ENCODE measurements at regions not wholly inside any gene's neighbourhood (a gene's known extent, or its start where the extent isn't known, plus 50 kb on each side); places are given as distances from the start of the nearest gene placed in this dataset.

GRCh38 chr12:115377230-115377629 is 693.3 kb upstream of the TBX3 start:
- peaks cover 6% of the 10 kb centered on the region for H3F3A ChIP-seq (replicated peaks; ENCODE audit: insufficient read depth)
- no peaks in the 10 kb centered on the region for H3K9me2 ChIP-seq
- no peaks in the 10 kb centered on the region for H3K36me3 ChIP-seq (replicated peaks in 1 of 2; ENCODE audit: control insufficient read depth in 1 of 2, insufficient read depth in 2 of 2, low read length in 1 of 2)
- no peak overlapping the region for H3K4me3 ChIP-seq (ENCODE audit: low read depth in 2 of 2, low read length in 1 of 2)
- H3K4me2 ChIP-seq: no peak overlapping the region
- WGBS (ENCODE audit: low lambda C conversion rate): 92% methylated on average over 8 of the region's 8 CpGs
- H2AFZ ChIP-seq (ENCODE audit: low read depth): no peak overlapping the region
- no peak for DNase-seq
- no peaks in the 10 kb centered on the region for H3K9me3 ChIP-seq
- ChIA-PET CTCF (interaction anchor here (0.8 kb wide), 1 partner anchor 693 kb away, joined by 3 read pairs; the partner anchor contains the start of gene TBX3), POLR2A (no interaction called here)
- H3K27me3 ChIP-seq (ENCODE audit: insufficient read depth): no peaks in the 10 kb centered on the region
- peaks cover 5 to 14% of the 10 kb centered on the region in 2 experiments for H3K4me1 ChIP-seq (ENCODE audit: control insufficient read depth in 1 of 2, insufficient read depth in 2 of 2, low read depth in 1 of 2, low read length in 1 of 2)
- H3K79me2 ChIP-seq (ENCODE audit: insufficient read depth): no peaks in the 10 kb centered on the region
- H3K9ac ChIP-seq: no peak overlapping the region
- TF ChIP-seq CTCF (IDR thresholded peaks at IDR 0.05) (no peak), YY1 (IDR thresholded peaks at IDR 0.05; ENCODE audit: low read depth) (no peak), EZH2phosphoT487 (IDR thresholded peaks at IDR 0.05; ENCODE audit: borderline replicate concordance, low read depth) (no peak), GABPA (IDR thresholded peaks at IDR 0.05; ENCODE audit: low read depth) (no peak), ZBTB33 (IDR thresholded peaks at IDR 0.05; ENCODE audit: borderline replicate concordance, low read depth) (no peak), RCOR1 (IDR thresholded peaks at IDR 0.05; ENCODE audit: low read length) (no peak), MXI1 (IDR thresholded peaks at IDR 0.05; ENCODE audit: low read depth, low read length) (no peak), FOXJ3 (CRISPR knock-in tag; IDR thresholded peaks at IDR 0.05) (no peak), TAF1 (IDR thresholded peaks at IDR 0.05; ENCODE audit: borderline replicate concordance, low read depth, low read length) (no peak), ELF1 (IDR thresholded peaks at IDR 0.05) (no peak), RAD21 (IDR thresholded peaks at IDR 0.05; ENCODE audit: low read length) (no peak), CHD2 (IDR thresholded peaks at IDR 0.05; ENCODE audit: low read length, partially characterized antibody) (no peak), RFX5 (IDR thresholded peaks at IDR 0.05; ENCODE audit: low read length) (no peak), POLR2AphosphoS5 (IDR thresholded peaks at IDR 0.05; ENCODE audit: low read depth, low read length) (no peak), NRF1 (IDR thresholded peaks at IDR 0.05; ENCODE audit: low read depth, low read length) (no peak), SIN3A (IDR thresholded peaks at IDR 0.05; ENCODE audit: borderline replicate concordance, low read depth, low read length) (no peak), TEAD4 (IDR thresholded peaks at IDR 0.05; ENCODE audit: borderline replicate concordance, insufficient read depth) (no peak), FOXM1 (IDR thresholded peaks at IDR 0.05; ENCODE audit: low read depth) (no peak)
- TF ChIP-seq, protein P1, sequence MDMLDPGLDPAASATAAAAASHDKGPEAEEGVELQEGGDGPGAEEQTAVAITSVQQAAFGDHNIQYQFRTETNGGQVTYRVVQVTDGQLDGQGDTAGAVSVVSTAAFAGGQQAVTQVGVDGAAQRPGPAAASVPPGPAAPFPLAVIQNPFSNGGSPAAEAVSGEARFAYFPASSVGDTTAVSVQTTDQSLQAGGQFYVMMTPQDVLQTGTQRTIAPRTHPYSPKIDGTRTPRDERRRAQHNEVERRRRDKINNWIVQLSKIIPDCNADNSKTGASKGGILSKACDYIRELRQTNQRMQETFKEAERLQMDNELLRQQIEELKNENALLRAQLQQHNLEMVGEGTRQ (IDR thresholded peaks at IDR 0.05; ENCODE audit: borderline replicate concordance, low read depth, low read length): no peak
- TF ChIP-seq, protein P2, sequence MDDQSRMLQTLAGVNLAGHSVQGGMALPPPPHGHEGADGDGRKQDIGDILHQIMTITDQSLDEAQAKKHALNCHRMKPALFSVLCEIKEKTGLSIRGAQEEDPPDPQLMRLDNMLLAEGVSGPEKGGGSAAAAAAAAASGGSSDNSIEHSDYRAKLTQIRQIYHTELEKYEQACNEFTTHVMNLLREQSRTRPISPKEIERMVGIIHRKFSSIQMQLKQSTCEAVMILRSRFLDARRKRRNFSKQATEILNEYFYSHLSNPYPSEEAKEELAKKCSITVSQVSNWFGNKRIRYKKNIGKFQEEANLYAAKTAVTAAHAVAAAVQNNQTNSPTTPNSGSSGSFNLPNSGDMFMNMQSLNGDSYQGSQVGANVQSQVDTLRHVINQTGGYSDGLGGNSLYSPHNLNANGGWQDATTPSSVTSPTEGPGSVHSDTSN (IDR thresholded peaks at IDR 0.05): no peak
- H4K20me1 ChIP-seq (ENCODE audit: insufficient read depth): no peaks in the 10 kb centered on the region
- H3K27ac ChIP-seq (ENCODE audit: low read depth in 2 of 2, low read length in 1 of 2): no peak overlapping the region

Measured in SK-N-SH (cell line).